Esophagus muscularis mucosa (tissue), 3 donors: ENCODE measurements at regions not wholly inside any gene's neighbourhood (a gene's known extent, or its start where the extent isn't known, plus 50 kb on each side); places are given as distances from the start of the nearest gene placed in this dataset.

Source experiments
- CTCF ChIP-seq, 3 experiments: fragments of 200-600 bp in 2 of 3; fragments of 450-650 bp in 1 of 3; sonication (generic) in 2 of 3; IDR thresholded peaks; one replicate each; pipeline ENCODE4 v1.5.1; 2017 to 2019; ENCODE audit warnings: antibody characterized with exemption in 3 of 3, mild to moderate bottlenecking in 2 of 3, moderate library complexity in 1 of 3
- POLR2A ChIP-seq: fragments of 450-650 bp; IDR thresholded peaks from one replicate; pipeline ENCODE4 v1.6.1; 2017; ENCODE audit warnings: antibody characterized with exemption, moderate library complexity, mild to moderate bottlenecking, low read depth

- TF ChIP-seq CTCF (IDR thresholded peaks at IDR 0.05) (no peak), POLR2A (no peak)
Measured at GRCh38 chr7:16200591-16200990, 220.7 kb downstream of the CRPPA start.
